IMR-90 (cell line): ENCODE measurements at regions not wholly inside any gene's neighbourhood (a gene's known extent, or its start where the extent isn't known, plus 50 kb on each side); places are given as distances from the start of the nearest gene placed in this dataset.

Experiments used
- ATAC-seq: fragments of 200-7000 bp; cut with Tn5 transposase; 2 replicates; pipeline ENCODE4 v1.9.1; 2020; ENCODE audit warnings: low read depth, mild to moderate bottlenecking, moderate library complexity
- BruUV-seq: library from RNA; stranded (reverse); fragments of 400-500 nt; replicated peaks from 2 replicates; lab custom pipeline; 2021; lab: Mats Ljungman, UMichigan
- CTCF ChIA-PET: fragments of 300-600 bp; formaldehyde crosslinking; extraction: SDS; loops from one replicate; lab custom pipeline; 2021; ENCODE audit warnings: antibody characterized with exemption; lab: Yijun Ruan, JAX
- POLR2A ChIA-PET: fragments of 300-600 bp; sonication (Branson Sonifier 250); formaldehyde crosslinking; loops from one replicate; lab custom pipeline; 2022; ENCODE audit warnings: antibody characterized with exemption; ENCODE audit not compliant: unreplicated experiment; lab: Charles Lee
- DNase-seq: peaks from one replicate; pipeline ENCODE4 v3.0.0; 2013
- H2AFZ ChIP-seq: replicated peaks from 2 replicates; pipeline ENCODE3; 2013; ENCODE audit warnings: low read length, mild to moderate bottlenecking; ENCODE audit not compliant: poor library complexity
- H2AK5ac ChIP-seq: 2 replicates; pipeline ENCODE4 v1.6.1; 2013; ENCODE audit warnings: low read depth, low read length, inconsistent platforms
- H2AK9ac ChIP-seq: replicated peaks from 2 replicates; pipeline ENCODE3; 2013; ENCODE audit warnings: mild to moderate bottlenecking, low read depth, low read length, moderate library complexity; ENCODE audit not compliant: poor library complexity
- H2BK120ac ChIP-seq: 2 replicates; pipeline ENCODE4 v1.6.1; 2013; ENCODE audit warnings: low read depth, low read length, inconsistent platforms
- H2BK15ac ChIP-seq: 3 replicates; pipeline ENCODE4 v1.6.1; 2013; ENCODE audit warnings: low read depth, low read length, inconsistent platforms
- H2BK20ac ChIP-seq: 2 replicates; pipeline ENCODE4 v1.6.1; 2013; ENCODE audit warnings: low read depth, mild to moderate bottlenecking, inconsistent platforms, low read length, moderate library complexity
- H2BK5ac ChIP-seq: 2 replicates; pipeline ENCODE4 v1.6.1; 2013; ENCODE audit warnings: mild to moderate bottlenecking, low read depth, low read length, inconsistent platforms; ENCODE audit not compliant: poor library complexity, severe bottlenecking
- H3K14ac ChIP-seq: replicated peaks from 2 replicates; pipeline ENCODE4 v1.6.1; 2013; ENCODE audit warnings: low read depth, low read length, inconsistent platforms
- H3K18ac ChIP-seq: 2 replicates; pipeline ENCODE4 v1.6.1; 2013; ENCODE audit warnings: low read depth, low read length, control low read depth
- H3K23ac ChIP-seq: 2 replicates; pipeline ENCODE4 v1.6.1; 2013; ENCODE audit warnings: low read depth, low read length, inconsistent platforms
- H3K27ac ChIP-seq: 2 replicates; pipeline ENCODE4 v1.5.1; 2013; ENCODE audit warnings: mild to moderate bottlenecking, control low read depth, low read length; ENCODE audit not compliant: insufficient read depth
- H3K27me3 ChIP-seq: 2 replicates; pipeline ENCODE4 v1.6.1; 2013; ENCODE audit warnings: low read length; ENCODE audit not compliant: control insufficient read depth, insufficient read depth
- H3K36me3 ChIP-seq: 2 replicates; pipeline ENCODE4 v1.6.1; 2013; ENCODE audit warnings: low read length, mixed read lengths; ENCODE audit not compliant: control insufficient read depth, insufficient read depth
- H3K4ac ChIP-seq: 2 replicates; pipeline ENCODE4 v1.6.1; 2013; ENCODE audit warnings: low read depth, low read length, inconsistent platforms
- H3K4me1 ChIP-seq: 2 replicates; pipeline ENCODE4 v1.6.1; 2013; ENCODE audit warnings: low read length, mixed read lengths; ENCODE audit not compliant: control insufficient read depth, insufficient read depth
- H3K4me2 ChIP-seq: 2 replicates; pipeline ENCODE4 v1.6.1; 2013; ENCODE audit warnings: low read depth, mild to moderate bottlenecking, control low read depth, low read length, moderate library complexity
- H3K4me3 ChIP-seq: 2 replicates; pipeline ENCODE4 v1.5.1; 2013; ENCODE audit warnings: low read depth, mild to moderate bottlenecking, control low read depth, low read length, moderate library complexity; ENCODE audit not compliant: insufficient read depth
- H3K56ac ChIP-seq: 2 replicates; pipeline ENCODE4 v1.6.1; 2013; ENCODE audit warnings: low read length, inconsistent platforms; ENCODE audit not compliant: insufficient read depth; ENCODE audit errors: extremely low read depth
- H3K79me1 ChIP-seq, 2 experiments: 2 replicates each; pipeline ENCODE4 v1.6.1; 2013; ENCODE audit warnings: low read length in 2 of 2, inconsistent platforms in 1 of 2, low read depth in 1 of 2
- H3K9ac ChIP-seq: 2 replicates; pipeline ENCODE4 v1.6.1; 2013; ENCODE audit warnings: low read depth, low read length, control low read depth
- H3K9me1 ChIP-seq: 2 replicates; pipeline ENCODE4 v1.6.1; 2013; ENCODE audit warnings: low read length, inconsistent platforms; ENCODE audit not compliant: insufficient read depth
- H3K9me3 ChIP-seq: 2 replicates; pipeline ENCODE4 v1.6.1; 2013; ENCODE audit warnings: low read length; ENCODE audit not compliant: control insufficient read depth, insufficient read depth
- H4K20me1 ChIP-seq: 2 replicates; pipeline ENCODE4 v1.6.1; 2013; ENCODE audit warnings: low read length, inconsistent platforms; ENCODE audit not compliant: insufficient read depth
- H4K5ac ChIP-seq: 2 replicates; pipeline ENCODE4 v1.6.1; 2013; ENCODE audit warnings: mild to moderate bottlenecking, low read depth, low read length, control low read depth
- H4K8ac ChIP-seq, 2 experiments: 2 replicates each; pipeline ENCODE4 v1.6.1; 2013; ENCODE audit warnings: low read depth in 2 of 2, low read length in 2 of 2, control low read depth in 1 of 2, inconsistent platforms in 1 of 2
- H4K91ac ChIP-seq: 2 replicates; pipeline ENCODE4 v1.6.1; 2013; ENCODE audit warnings: low read depth, low read length, inconsistent platforms; ENCODE audit not compliant: insufficient read depth
- BHLHE40 ChIP-seq: fragments of 150-350 bp; IDR thresholded peaks from 2 replicates; pipeline ENCODE4 v1.6.1; 2016; ENCODE audit warnings: mild to moderate bottlenecking, low read depth, low read length
- CHD1 ChIP-seq: IDR thresholded peaks from 2 replicates; pipeline ENCODE4 v1.6.1; 2012; ENCODE audit warnings: low read depth, low read length, improper control_type of control experiment
- ELK1 ChIP-seq: fragments of 150-350 bp; IDR thresholded peaks from 2 replicates; pipeline ENCODE4 v1.6.1; 2016; ENCODE audit warnings: low read depth, mild to moderate bottlenecking, low read length, moderate library complexity, borderline replicate concordance
- FOS ChIP-seq: fragments of 150-350 bp; IDR thresholded peaks from 2 replicates; pipeline ENCODE4 v1.6.1; 2016; ENCODE audit warnings: low read depth, low read length
- MXI1 ChIP-seq: IDR thresholded peaks from 2 replicates; pipeline ENCODE4 v1.6.1; 2012; ENCODE audit warnings: low read depth, mild to moderate bottlenecking, low read length, moderate library complexity, borderline replicate concordance
- RFX5 ChIP-seq: IDR thresholded peaks from 2 replicates; pipeline ENCODE4 v1.8.0; 2012; ENCODE audit warnings: low read depth, mild to moderate bottlenecking, low read length, moderate library complexity
- USF2 ChIP-seq: fragments of 150-350 bp; IDR thresholded peaks from 2 replicates; pipeline ENCODE4 v1.6.1; 2017; ENCODE audit warnings: mild to moderate bottlenecking, antibody characterized with exemption, low read length, low read depth
- WGBS, 2 experiments: methylation state at CpG; one replicate each; pipeline versions ENCODE4 v1.1.5 to v1.1.7; 2013; ENCODE audit warnings: missing lambda C conversion rate in 2 of 2; ENCODE audit not compliant: insufficient read length in 1 of 2; ENCODE audit errors: extremely low coverage in 2 of 2; 5-methylcytosine and 5-hydroxymethylcytosine counted together
- dilution Hi-C: fragments of 300-500 bp; cut with HindIII; formaldehyde crosslinking; loops from one replicate; pipeline ENCODE4 v1.14.3; 2018; ENCODE audit warnings: low sequenced_read_pairs; ENCODE audit not compliant: unreplicated experiment
- in situ Hi-C: fragments of 300-500 bp; cut with MboI; formaldehyde crosslinking; loops from 3 replicates; pipeline ENCODE4 v1.14.3; 2019; ENCODE audit warnings: low sequenced_read_pairs, inconsistent platforms, mixed read lengths
- intact Hi-C: fragments of 100-400 bp; cut with micrococcal nuclease; formaldehyde crosslinking; loops from 2 replicates; pipeline ENCODE4 v1.10.0; 2022

- ChIA-PET CTCF (interaction anchor here (0.6 to 1.3 kb wide), 5 partner anchors 10 to 837 kb away, joined by 3 to 7 read pairs (median 3); no protein-coding TSS in a partner anchor), POLR2A (no interaction called here)
- Histone ChIP-seq H4K91ac (peak overlapping the region; percentile 84), H3K4me2 (no peak overlapping the region), H3K9me3 (peaks cover 4% of the 10 kb centered on the region; the same call in 1 of the 2 replicates), H3K36me3 (no peaks in the 10 kb centered on the region), H2BK5ac (peak overlapping the region; percentile 15), H3K79me1 (no peaks in the 10 kb centered on the region), H4K5ac (0 out of 2 replicates have a peak overlapping the region, but pooled peaks have one; percentile 60), H2AK5ac (peak overlapping the region; percentile 77), H2AFZ (peak overlapping the region; percentile 25), H3K18ac (peak overlapping the region; percentile 56; the same call in 1 of the 2 replicates), H3K27ac (no peak overlapping the region), H3K9me1 (peaks cover 20% of the 10 kb centered on the region), H2AK9ac (no peak overlapping the region), H2BK120ac (peak overlapping the region; percentile 95), H4K8ac (peak overlapping the region; percentile 16 to 81; a peak in 3 of 4 replicates), H2BK20ac (peak overlapping the region; percentile 85), H3K4ac (peak overlapping the region; percentile 93), H2BK15ac (peak overlapping the region; percentile 43; the same call in 2 of the 3 replicates), H3K14ac (peak overlapping the region; percentile 93), H3K4me1 (peaks cover 30% of the 10 kb centered on the region), H3K9ac (no peak overlapping the region), H3K23ac (peak overlapping the region; percentile 81), H4K20me1 (no peaks in the 10 kb centered on the region), H3K56ac (no peak overlapping the region), H3K4me3 (no peak overlapping the region), H3K27me3 (no peaks in the 10 kb centered on the region)
- DNase-seq (peak; percentile 44), ATAC-seq (no peak)
- intact Hi-C loops (loop anchor here (10.0 kb wide), 1 partner anchor 386 kb away; no protein-coding TSS in a partner anchor), dilution Hi-C loops (no loop called here), in situ Hi-C loops (no loop called here)
- no TSS peak for BruUV-seq
- no CpG with 5 or more reads among the region's 2 CpGs for WGBS, 2 experiments
- TF ChIP-seq USF2 (no peak), CHD1 (no peak), BHLHE40 (no peak), RFX5 (no peak), MXI1 (no peak), FOS (no peak), ELK1 (no peak)
Observed at GRCh38 chr9:16028548-16028947, 475.7 kb downstream of the CCDC171 start.
